LNCaP clone FGC (cell line): ENCODE measurements at regions not wholly inside any gene's neighbourhood (a gene's known extent, or its start where the extent isn't known, plus 50 kb on each side); places are given as distances from the start of the nearest gene placed in this dataset.

Experiments
- DNase-seq: peaks from one replicate; pipeline ENCODE4 v3.0.0-alpha.2; 2011; ENCODE audit warnings: low read depth
- H3K4me3 ChIP-seq: 2 replicates; pipeline ENCODE4 v1.5.1; 2011; ENCODE audit warnings: mild to moderate bottlenecking, low read depth, low read length, control low read depth
- TF ChIP-seq, protein P1 (sequence below): IDR thresholded peaks from 2 replicates; pipeline ENCODE4 v1.5.1; 2012; ENCODE audit warnings: mild to moderate bottlenecking; ENCODE audit not compliant: control insufficient read depth, insufficient read depth; ENCODE audit errors: extremely low read depth

DNA sequence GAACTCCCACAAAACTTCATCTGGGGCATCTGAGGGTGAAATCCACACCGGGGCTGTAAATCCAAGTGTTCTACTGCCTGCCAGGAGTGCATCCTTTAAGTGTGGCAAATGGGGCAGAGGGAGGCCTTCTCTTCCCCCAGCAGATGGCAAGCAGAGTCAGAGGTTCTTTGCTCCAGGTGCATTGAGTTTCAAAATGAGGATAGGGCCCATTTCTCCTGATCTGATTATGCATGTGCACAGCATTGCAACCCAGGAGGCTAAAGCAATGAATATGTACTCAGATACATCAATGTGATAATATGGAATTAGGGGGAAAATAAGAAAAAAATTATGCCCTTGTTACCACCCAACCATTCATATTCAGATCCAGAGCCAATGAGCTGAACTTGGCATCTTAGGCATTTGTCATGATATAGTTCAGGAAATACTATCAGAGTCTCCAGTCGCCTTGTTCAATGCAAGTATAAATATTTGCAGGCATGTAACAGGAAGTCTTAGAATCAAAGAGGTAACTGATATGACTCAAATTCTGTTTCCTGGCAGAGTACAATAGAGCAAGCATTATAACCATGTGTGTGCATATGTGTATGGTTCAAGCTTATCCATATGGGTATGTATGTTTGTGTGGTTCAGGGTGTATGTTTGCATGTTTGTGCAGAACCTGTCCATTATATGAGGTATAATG is 473.8 kb upstream of the PKN2 start:
- no peak for DNase-seq
- TF ChIP-seq, protein P1, sequence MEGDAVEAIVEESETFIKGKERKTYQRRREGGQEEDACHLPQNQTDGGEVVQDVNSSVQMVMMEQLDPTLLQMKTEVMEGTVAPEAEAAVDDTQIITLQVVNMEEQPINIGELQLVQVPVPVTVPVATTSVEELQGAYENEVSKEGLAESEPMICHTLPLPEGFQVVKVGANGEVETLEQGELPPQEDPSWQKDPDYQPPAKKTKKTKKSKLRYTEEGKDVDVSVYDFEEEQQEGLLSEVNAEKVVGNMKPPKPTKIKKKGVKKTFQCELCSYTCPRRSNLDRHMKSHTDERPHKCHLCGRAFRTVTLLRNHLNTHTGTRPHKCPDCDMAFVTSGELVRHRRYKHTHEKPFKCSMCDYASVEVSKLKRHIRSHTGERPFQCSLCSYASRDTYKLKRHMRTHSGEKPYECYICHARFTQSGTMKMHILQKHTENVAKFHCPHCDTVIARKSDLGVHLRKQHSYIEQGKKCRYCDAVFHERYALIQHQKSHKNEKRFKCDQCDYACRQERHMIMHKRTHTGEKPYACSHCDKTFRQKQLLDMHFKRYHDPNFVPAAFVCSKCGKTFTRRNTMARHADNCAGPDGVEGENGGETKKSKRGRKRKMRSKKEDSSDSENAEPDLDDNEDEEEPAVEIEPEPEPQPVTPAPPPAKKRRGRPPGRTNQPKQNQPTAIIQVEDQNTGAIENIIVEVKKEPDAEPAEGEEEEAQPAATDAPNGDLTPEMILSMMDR = no peak
- no peak overlapping the region for H3K4me3 ChIP-seq

DNA sequence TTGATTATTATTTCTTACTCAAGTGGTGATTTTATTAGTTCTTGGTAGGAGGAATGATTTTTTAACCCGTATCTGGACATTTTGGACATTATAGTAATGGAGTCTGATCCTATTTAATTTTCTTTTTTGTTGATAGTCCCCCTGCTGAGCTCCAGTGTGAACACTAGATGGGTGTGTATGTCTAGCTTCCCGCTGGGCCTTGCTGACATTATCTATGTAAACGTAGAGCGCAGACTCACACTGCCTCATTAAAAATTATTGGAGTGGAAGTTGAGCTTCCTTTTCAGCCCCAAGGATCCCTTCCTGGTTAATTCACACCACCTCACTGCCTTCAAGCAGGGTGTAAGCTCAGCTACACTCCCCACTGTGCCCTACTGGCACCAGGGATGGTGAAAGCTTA is 467.6 kb upstream of the PKN2 start:
- peak; percentile 27 for DNase-seq

DNA sequence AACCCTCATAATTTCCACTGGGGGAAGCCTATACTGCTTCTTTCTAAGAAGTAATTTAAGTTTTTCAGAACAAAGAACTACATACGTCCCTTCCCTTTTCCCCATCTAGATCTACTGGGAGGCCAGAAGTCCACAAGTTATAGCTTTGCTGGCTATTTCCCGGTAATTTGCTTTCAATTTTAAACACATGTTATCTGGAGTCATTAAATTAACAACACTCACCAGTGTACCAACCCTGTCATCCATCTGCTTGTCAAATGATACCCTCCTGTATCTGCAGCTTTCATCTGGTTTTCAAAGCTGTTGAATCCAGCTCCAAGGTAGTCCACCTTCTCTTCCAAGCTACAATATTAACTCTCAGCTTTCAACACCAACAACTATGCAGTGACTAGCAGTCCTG is 466.7 kb upstream of the PKN2 start:
- no peak for DNase-seq
- H3K4me3 ChIP-seq = no peak overlapping the region
- TF ChIP-seq, protein P1 = no peak

More for the DNA sequence above, 467.6 kb upstream of the PKN2 start:
- no peak overlapping the region for H3K4me3 ChIP-seq
- TF ChIP-seq, protein P1 = peak; percentile 41

DNA sequence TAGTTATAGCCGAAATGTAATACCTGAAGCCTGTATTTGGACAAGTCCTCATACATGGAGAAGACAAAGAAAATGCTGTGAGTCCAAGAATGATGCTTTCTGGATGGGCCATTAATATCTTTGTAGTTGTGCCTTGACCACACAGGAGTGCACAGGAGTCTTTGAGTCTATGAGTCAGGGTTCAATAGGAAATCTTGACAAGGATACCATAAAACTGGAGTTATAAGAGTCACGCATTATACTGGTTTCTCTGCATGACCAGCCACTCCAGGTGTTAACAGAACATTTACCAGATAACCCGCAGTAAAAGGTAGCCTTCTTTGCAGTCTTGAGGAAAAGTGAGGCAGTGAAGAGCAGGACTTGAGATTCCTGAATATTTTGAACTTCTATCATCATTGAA is 464.6 kb upstream of the PKN2 start:
- TF ChIP-seq, protein P1 = no peak
- DNase-seq = no peak
- no peak overlapping the region for H3K4me3 ChIP-seq

- H3K4me3 ChIP-seq = no peak overlapping the region
- DNase-seq = no peak
- TF ChIP-seq, protein P1 = no peak
These were observed 462.7 kb upstream of the PKN2 start for GRCh38 chr1:88221411-88221810.

DNA sequence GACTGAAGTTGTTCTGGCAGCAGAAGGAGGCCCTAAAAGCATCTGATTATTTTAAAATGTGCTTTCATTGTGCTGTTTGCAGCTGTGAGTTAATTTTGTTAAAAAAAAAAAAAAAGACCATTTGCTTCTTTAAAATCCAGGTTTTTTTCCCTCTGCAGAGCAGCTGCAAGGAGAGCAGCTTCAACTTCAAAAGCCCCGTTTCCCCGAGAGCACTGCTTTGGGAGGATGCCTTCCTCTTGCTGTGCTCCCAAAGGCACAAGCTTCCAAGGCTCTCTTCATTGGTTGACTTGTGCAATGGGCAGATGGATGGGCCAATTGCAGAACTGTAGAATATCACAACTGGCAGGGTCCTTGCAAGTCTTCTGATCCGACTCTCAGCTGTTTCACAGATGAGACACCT is 459.2 kb upstream of the PKN2 start:
- no peak overlapping the region for H3K4me3 ChIP-seq
- TF ChIP-seq, protein P1 = no peak
- no peak for DNase-seq

- no peak overlapping the region for H3K4me3 ChIP-seq
These were observed 456.0 kb upstream of the PKN2 start for GRCh38 chr1:88228114-88228513.

More at GRCh38 chr1:88228114-88228513, 456.0 kb upstream of the PKN2 start:
- no peak for DNase-seq
- TF ChIP-seq, protein P1 = peak; percentile 30; the same call in 1 of the 2 replicates
